Chondrocyte (in vitro differentiated cells): ENCODE measurements at regions not wholly inside any gene's neighbourhood (a gene's known extent, or its start where the extent isn't known, plus 50 kb on each side); places are given as distances from the start of the nearest gene placed in this dataset.
"Not testable (repeated sequence)": the region's sequence is repeated elsewhere in the genome, so short reads cannot be mapped to it uniquely, and the experiment has no call there.

Source experiments
- DNase-seq: peaks from one replicate; pipeline ENCODE4 v3.0.0; 2021; ENCODE audit warnings: mixed read lengths, low spot score
- H3K27ac Mint-ChIP-seq: one replicate; pipeline ENCODE4 v1.8.0; 2021; ENCODE audit warnings: mild to moderate bottlenecking, moderate library complexity, mixed read lengths; ENCODE audit not compliant: unreplicated experiment
- H3K27me3 Mint-ChIP-seq: 2 replicates; pipeline ENCODE4 v1.8.0; 2021; ENCODE audit warnings: low read depth, mixed read lengths
- H3K36me3 Mint-ChIP-seq: 2 replicates; pipeline ENCODE4 v1.8.0; 2021; ENCODE audit warnings: low read depth, mixed read lengths
- H3K4me1 Mint-ChIP-seq: 2 replicates; pipeline ENCODE4 v1.8.0; 2021; ENCODE audit warnings: low read depth, mild to moderate bottlenecking, mixed read lengths
- H3K4me3 Mint-ChIP-seq: one replicate; pipeline ENCODE4 v1.8.0; 2021; ENCODE audit warnings: mild to moderate bottlenecking, moderate library complexity, mixed read lengths; ENCODE audit not compliant: unreplicated experiment
- H3K9me3 Mint-ChIP-seq: 2 replicates; pipeline ENCODE4 v1.8.0; 2021; ENCODE audit warnings: low read depth, mixed read lengths
- TF ChIP-seq, protein P1 (sequence below): fragments of 200-600 bp; sonication (generic); IDR thresholded peaks from 2 replicates; pipeline ENCODE4 v1.5.0; 2021; ENCODE audit warnings: antibody characterized with exemption, mild to moderate bottlenecking, moderate library complexity

GRCh38 chr3:145692751-145693150 lies 468.2 kb downstream of the PLOD2 start:
- H3K9me3 Mint-ChIP-seq = no peaks in the 10 kb centered on the region
- no peak for DNase-seq
- TF ChIP-seq, protein P1, sequence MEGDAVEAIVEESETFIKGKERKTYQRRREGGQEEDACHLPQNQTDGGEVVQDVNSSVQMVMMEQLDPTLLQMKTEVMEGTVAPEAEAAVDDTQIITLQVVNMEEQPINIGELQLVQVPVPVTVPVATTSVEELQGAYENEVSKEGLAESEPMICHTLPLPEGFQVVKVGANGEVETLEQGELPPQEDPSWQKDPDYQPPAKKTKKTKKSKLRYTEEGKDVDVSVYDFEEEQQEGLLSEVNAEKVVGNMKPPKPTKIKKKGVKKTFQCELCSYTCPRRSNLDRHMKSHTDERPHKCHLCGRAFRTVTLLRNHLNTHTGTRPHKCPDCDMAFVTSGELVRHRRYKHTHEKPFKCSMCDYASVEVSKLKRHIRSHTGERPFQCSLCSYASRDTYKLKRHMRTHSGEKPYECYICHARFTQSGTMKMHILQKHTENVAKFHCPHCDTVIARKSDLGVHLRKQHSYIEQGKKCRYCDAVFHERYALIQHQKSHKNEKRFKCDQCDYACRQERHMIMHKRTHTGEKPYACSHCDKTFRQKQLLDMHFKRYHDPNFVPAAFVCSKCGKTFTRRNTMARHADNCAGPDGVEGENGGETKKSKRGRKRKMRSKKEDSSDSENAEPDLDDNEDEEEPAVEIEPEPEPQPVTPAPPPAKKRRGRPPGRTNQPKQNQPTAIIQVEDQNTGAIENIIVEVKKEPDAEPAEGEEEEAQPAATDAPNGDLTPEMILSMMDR = no peak
- no peak overlapping the region for H3K27ac Mint-ChIP-seq
- peaks cover 3% of the 10 kb centered on the region for H3K4me1 Mint-ChIP-seq
- no peaks in the 10 kb centered on the region for H3K27me3 Mint-ChIP-seq
- H3K4me3 Mint-ChIP-seq = no peak overlapping the region
- no peaks in the 10 kb centered on the region for H3K36me3 Mint-ChIP-seq

GRCh38 chr3:145696011-145696410 lies 465.0 kb downstream of the PLOD2 start:
- Mint-ChIP-seq H3K27ac (no peak overlapping the region), H3K36me3 (no peaks in the 10 kb centered on the region), H3K27me3 (no peaks in the 10 kb centered on the region), H3K9me3 (no peaks in the 10 kb centered on the region), H3K4me3 (no peak overlapping the region), H3K4me1 (peaks cover 3% of the 10 kb centered on the region)
- DNase-seq = no peak
- TF ChIP-seq, protein P1 = no peak

DNA sequence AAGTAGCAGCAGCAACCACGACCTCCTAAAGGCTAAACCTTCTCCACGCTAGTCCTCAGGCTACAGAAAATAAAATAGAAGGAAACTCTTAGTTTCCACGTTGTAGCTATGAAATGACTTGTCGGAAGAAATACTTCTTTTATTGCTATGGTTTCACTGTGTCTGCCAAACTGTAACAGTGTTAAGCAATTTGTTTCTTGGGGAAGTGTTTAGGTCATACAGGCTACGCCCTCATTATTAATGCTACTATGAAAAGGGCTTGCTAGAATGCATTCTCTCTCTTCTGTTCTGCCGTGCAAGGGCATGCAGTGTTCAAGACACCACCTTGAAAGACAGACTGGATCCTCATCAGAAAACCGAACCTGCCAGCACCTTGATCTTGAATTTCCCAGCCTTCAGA lies 462.7 kb downstream of the PLOD2 start:
- DNase-seq = no peak
- TF ChIP-seq, protein P1 = no peak
- H3K4me1 Mint-ChIP-seq = peaks cover 3% of the 10 kb centered on the region
- H3K36me3 Mint-ChIP-seq = no peaks in the 10 kb centered on the region
- no peaks in the 10 kb centered on the region for H3K27me3 Mint-ChIP-seq
- H3K9me3 Mint-ChIP-seq = no peaks in the 10 kb centered on the region
- H3K4me3 Mint-ChIP-seq = no peak overlapping the region
- H3K27ac Mint-ChIP-seq = no peak overlapping the region

DNA sequence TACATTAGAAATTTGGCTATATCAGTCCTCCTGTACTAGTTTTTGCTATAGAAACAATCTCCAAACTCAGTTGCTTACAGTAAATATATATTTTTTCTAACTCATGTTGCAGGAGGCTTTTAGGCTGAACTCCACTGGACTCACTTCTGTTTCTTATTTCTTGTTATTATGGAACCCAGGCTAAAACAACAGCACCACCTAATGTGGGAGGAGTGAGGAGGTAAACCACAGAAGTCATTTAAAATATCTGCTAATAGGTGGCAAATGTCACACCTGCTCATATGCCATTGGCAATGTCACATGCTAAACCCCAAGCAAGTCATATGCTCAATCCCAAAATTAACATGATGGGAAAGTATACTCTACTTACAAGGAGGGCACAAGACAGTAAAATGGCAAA lies 462.2 kb downstream of the PLOD2 start:
- H3K9me3 Mint-ChIP-seq = no peaks in the 10 kb centered on the region
- H3K27ac Mint-ChIP-seq = no peak overlapping the region
- no peak overlapping the region for H3K4me3 Mint-ChIP-seq
- peaks cover 3% of the 10 kb centered on the region for H3K4me1 Mint-ChIP-seq
- no peaks in the 10 kb centered on the region for H3K27me3 Mint-ChIP-seq
- no peak for DNase-seq
- H3K36me3 Mint-ChIP-seq = no peaks in the 10 kb centered on the region
- TF ChIP-seq, protein P1 = no peak

GRCh38 chr3:145704020-145704419 lies 457.0 kb downstream of the PLOD2 start:
- Mint-ChIP-seq H3K4me3 (no peak overlapping the region), H3K9me3 (no peaks in the 10 kb centered on the region), H3K4me1 (no peaks in the 10 kb centered on the region), H3K27ac (no peak overlapping the region), H3K36me3 (no peaks in the 10 kb centered on the region), H3K27me3 (no peaks in the 10 kb centered on the region)
- no peak for DNase-seq
- TF ChIP-seq, protein P1 = no peak

- not testable (repeated sequence) for H3K27me3 Mint-ChIP-seq, H3K36me3 Mint-ChIP-seq, DNase-seq, H3K4me3 Mint-ChIP-seq, H3K4me1 Mint-ChIP-seq, H3K9me3 Mint-ChIP-seq, H3K27ac Mint-ChIP-seq
Observed at GRCh38 chr3:145709779-145710178, 451.2 kb downstream of the PLOD2 start.
